ENCODE measurements at regions not wholly inside any gene's neighbourhood (a gene's known extent, or its start where the extent isn't known, plus 50 kb on each side); places are given as distances from the start of the nearest gene placed in this dataset.

DNA sequence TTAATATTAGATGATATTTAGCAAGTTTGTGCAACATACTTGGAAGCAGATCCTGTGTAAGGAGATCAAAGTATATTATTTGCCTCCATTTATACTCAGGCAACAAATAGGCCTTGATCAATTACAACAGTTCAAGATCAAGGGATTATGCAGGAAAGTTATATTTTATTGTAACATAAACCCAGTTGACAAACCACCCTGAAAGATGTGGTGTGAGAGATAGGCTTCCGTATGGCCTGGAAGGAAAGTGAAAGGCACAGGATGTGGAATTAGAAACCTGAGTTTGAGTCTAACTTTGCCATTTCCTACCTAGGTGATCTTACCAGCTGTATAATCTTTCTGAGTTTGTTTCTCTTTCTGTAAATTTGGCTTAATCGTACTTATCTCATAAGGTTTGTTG is 284.1 kb downstream of the BMP4 start:
- H3K9ac ChIP-seq = no peak overlapping the region
- no peaks in the 10 kb centered on the region for H3K79me2 ChIP-seq
- no peak overlapping the region for H3K27ac ChIP-seq
- H3K4me1 ChIP-seq = no peaks in the 10 kb centered on the region
- H3K9me3 ChIP-seq (ENCODE audit: control insufficient read depth, low read length) = no peaks in the 10 kb centered on the region
- H3K4me2 ChIP-seq (ENCODE audit: low read length) = no peak overlapping the region
- TF ChIP-seq, protein P1, sequence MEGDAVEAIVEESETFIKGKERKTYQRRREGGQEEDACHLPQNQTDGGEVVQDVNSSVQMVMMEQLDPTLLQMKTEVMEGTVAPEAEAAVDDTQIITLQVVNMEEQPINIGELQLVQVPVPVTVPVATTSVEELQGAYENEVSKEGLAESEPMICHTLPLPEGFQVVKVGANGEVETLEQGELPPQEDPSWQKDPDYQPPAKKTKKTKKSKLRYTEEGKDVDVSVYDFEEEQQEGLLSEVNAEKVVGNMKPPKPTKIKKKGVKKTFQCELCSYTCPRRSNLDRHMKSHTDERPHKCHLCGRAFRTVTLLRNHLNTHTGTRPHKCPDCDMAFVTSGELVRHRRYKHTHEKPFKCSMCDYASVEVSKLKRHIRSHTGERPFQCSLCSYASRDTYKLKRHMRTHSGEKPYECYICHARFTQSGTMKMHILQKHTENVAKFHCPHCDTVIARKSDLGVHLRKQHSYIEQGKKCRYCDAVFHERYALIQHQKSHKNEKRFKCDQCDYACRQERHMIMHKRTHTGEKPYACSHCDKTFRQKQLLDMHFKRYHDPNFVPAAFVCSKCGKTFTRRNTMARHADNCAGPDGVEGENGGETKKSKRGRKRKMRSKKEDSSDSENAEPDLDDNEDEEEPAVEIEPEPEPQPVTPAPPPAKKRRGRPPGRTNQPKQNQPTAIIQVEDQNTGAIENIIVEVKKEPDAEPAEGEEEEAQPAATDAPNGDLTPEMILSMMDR (IDR thresholded peaks at IDR 0.05) = no peak
- no peaks in the 10 kb centered on the region for H3K27me3 ChIP-seq (ENCODE audit: control insufficient read depth, insufficient read depth, low read length)
- H2AFZ ChIP-seq = no peak overlapping the region
- H3K4me3 ChIP-seq (ENCODE audit: low read depth, low read length) = no peak overlapping the region
- no peaks in the 10 kb centered on the region for H3K36me3 ChIP-seq (ENCODE audit: control insufficient read depth, insufficient read depth, low read length)

DNA sequence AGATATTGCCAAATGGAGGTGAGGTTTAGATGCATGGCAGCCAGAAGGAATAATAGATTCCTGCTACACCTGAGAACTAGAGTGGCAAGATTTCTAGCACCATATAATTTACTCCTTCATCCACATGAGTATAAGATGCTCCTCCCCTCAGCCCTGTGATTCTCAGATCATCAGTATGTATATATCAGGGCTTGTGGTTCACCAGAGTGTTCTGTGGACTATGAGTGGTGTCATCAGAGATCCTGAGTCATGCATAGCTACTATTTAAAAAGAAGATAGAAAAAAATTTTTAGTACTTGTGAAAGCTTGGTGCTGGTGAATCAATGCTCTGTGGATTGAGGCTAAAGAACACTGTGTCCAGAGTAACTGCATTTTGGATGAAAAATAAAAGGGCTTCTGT is 285.9 kb downstream of the BMP4 start:
- H3K79me2 ChIP-seq = no peaks in the 10 kb centered on the region
- H3K36me3 ChIP-seq (ENCODE audit: control insufficient read depth, insufficient read depth, low read length) = no peaks in the 10 kb centered on the region
- no peak overlapping the region for H2AFZ ChIP-seq
- H3K9ac ChIP-seq = no peak overlapping the region
- no peak overlapping the region for H3K27ac ChIP-seq
- H3K27me3 ChIP-seq (ENCODE audit: control insufficient read depth, insufficient read depth, low read length) = no peaks in the 10 kb centered on the region
- no peaks in the 10 kb centered on the region for H3K9me3 ChIP-seq (ENCODE audit: control insufficient read depth, low read length)
- TF ChIP-seq, protein P1 (IDR thresholded peaks at IDR 0.05) = no peak
- no peak overlapping the region for H3K4me3 ChIP-seq (ENCODE audit: low read depth, low read length)
- H3K4me1 ChIP-seq = no peaks in the 10 kb centered on the region
- no peak overlapping the region for H3K4me2 ChIP-seq (ENCODE audit: low read length)

DNA sequence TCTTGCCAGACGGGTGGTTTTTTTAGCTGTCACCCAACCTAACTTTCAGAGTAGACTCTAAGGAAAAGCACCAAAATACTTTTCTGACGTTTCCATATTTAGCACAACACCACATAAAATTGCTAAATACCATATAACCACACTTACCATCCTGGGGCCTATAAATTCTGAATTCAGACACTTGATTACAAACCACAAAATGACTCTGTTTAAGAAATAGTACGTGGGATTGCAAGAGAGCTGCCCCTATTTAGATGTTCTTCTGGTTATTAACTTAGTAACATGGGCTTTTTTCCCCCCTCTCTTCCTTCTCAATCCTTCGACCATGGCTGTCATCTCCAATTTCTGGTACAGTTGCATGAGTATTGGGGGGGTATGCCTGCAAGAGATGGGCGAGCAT is 287.7 kb downstream of the BMP4 start:
- Histone ChIP-seq H3K27me3 (ENCODE audit: control insufficient read depth, insufficient read depth, low read length) (no peaks in the 10 kb centered on the region), H3K9me3 (ENCODE audit: control insufficient read depth, low read length) (no peaks in the 10 kb centered on the region), H3K36me3 (ENCODE audit: control insufficient read depth, insufficient read depth, low read length) (no peaks in the 10 kb centered on the region), H3K4me1 (no peaks in the 10 kb centered on the region), H3K9ac (no peak overlapping the region), H3K4me3 (ENCODE audit: low read depth, low read length) (no peak overlapping the region), H2AFZ (no peak overlapping the region), H3K27ac (no peak overlapping the region), H3K4me2 (ENCODE audit: low read length) (no peak overlapping the region), H3K79me2 (no peaks in the 10 kb centered on the region)
- TF ChIP-seq, protein P1 (IDR thresholded peaks at IDR 0.05) = no peak

DNA sequence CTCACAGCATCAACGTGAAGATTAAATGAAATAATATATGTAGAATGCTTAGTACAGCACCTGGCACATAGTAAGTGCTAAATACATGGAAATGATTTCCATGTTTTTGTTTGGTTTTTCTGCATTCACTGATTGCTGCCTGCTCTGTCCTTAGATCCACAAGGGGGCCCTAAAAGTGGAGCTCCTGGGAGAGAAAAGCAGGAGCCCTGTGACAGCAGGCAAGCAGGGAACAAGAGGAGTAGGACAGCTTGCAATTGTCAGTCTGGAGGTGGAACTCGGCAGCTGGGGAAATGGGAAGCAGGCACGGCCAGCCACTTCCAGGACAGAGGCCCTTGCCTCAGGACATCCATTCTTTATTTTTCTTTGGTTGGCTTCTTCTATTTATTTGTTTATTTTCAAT is 292.9 kb downstream of the BMP4 start:
- H3K9ac ChIP-seq = no peak overlapping the region
- no peaks in the 10 kb centered on the region for H3K79me2 ChIP-seq
- no peak overlapping the region for H3K4me3 ChIP-seq (ENCODE audit: low read depth, low read length)
- no peak overlapping the region for H3K4me2 ChIP-seq (ENCODE audit: low read length)
- H2AFZ ChIP-seq = no peak overlapping the region
- no peaks in the 10 kb centered on the region for H3K9me3 ChIP-seq (ENCODE audit: control insufficient read depth, low read length)
- H3K27ac ChIP-seq = no peak overlapping the region
- TF ChIP-seq, protein P1 (IDR thresholded peaks at IDR 0.05) = no peak
- H3K36me3 ChIP-seq (ENCODE audit: control insufficient read depth, insufficient read depth, low read length) = no peaks in the 10 kb centered on the region
- H3K4me1 ChIP-seq = no peaks in the 10 kb centered on the region
- H3K27me3 ChIP-seq (ENCODE audit: control insufficient read depth, insufficient read depth, low read length) = no peaks in the 10 kb centered on the region

DNA sequence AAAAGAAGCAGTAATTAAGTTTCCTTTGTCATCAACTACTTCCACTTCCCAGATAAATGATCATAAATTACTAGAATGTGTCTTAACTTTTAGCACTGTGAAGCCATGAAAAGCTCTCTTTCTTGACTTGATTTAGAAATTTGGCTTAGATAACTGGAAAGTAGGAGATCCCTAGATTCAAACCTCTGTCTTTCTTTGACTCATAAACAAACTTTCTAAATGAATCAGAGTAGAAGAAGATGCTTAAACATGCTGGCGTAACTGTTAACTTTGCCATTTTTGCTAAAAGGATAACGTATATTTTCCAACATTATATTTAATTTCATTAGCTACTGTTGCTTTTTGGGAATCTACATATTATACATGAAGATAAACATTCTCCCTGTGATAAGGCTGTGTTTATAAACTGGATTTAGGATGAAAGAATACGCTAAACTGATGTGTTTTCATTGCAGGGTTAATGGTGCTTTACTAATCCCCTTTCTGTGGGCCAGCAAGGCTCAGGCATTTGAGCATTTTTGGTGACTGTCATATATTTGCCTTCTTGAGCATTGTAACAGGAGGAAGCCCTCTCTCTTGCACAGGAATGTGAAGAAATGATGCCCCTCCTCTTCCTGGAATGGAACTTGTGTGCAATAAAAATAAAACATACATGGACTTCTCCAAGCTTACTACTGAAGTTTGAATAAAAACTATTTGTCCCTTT is 301.4 kb downstream of the BMP4 start:
- Histone ChIP-seq H3K9ac (no peak overlapping the region), H3K79me2 (no peaks in the 10 kb centered on the region), H3K4me3 (ENCODE audit: low read depth, low read length) (no peak overlapping the region), H3K4me2 (ENCODE audit: low read length) (no peak overlapping the region), H3K27me3 (ENCODE audit: control insufficient read depth, insufficient read depth, low read length) (no peaks in the 10 kb centered on the region), H3K9me3 (ENCODE audit: control insufficient read depth, low read length) (no peaks in the 10 kb centered on the region), H3K27ac (no peak overlapping the region), H3K36me3 (ENCODE audit: control insufficient read depth, insufficient read depth, low read length) (no peaks in the 10 kb centered on the region), H3K4me1 (no peaks in the 10 kb centered on the region), H2AFZ (no peak overlapping the region)
- TF ChIP-seq, protein P1 (IDR thresholded peaks at IDR 0.05) = no peak
